ENCODE measurements at regions not wholly inside any gene's neighbourhood (a gene's known extent, or its start where the extent isn't known, plus 50 kb on each side); places are given as distances from the start of the nearest gene placed in this dataset.

GRCh38 chr5:105392122-105392709 is 1829.6 kb upstream of the NUDT12 start:
- DNase-seq = no peak

- peak; percentile 4 for DNase-seq
These were observed 1817.5 kb upstream of the NUDT12 start for GRCh38 chr5:105380126-105380525.

GRCh38 chr5:105371169-105371568 is 1808.6 kb upstream of the NUDT12 start:
- DNase-seq = no peak

- no peak for DNase-seq
These were observed 1788.0 kb upstream of the NUDT12 start for GRCh38 chr5:105350486-105351140.

- DNase-seq = no peak
These were observed 1769.0 kb upstream of the NUDT12 start for GRCh38 chr5:105331558-105331957.

GRCh38 chr5:105330185-105330584 is 1767.6 kb upstream of the NUDT12 start:
- no peak for DNase-seq

GRCh38 chr5:105304859-105305258 is 1742.3 kb upstream of the NUDT12 start:
- no peak for DNase-seq

- DNase-seq = no peak
These were observed 1726.4 kb upstream of the NUDT12 start for GRCh38 chr5:105288946-105289345.

GRCh38 chr5:105283134-105283533 is 1720.5 kb upstream of the NUDT12 start:
- no peak for DNase-seq

GRCh38 chr5:105274079-105274478 is 1711.5 kb upstream of the NUDT12 start:
- DNase-seq = no peak

- no peak for DNase-seq
These were observed 1700.9 kb upstream of the NUDT12 start for GRCh38 chr5:105263515-105263914.

- DNase-seq = no peak
These were observed 1697.1 kb upstream of the NUDT12 start for GRCh38 chr5:105259581-105260217.

GRCh38 chr5:105238561-105238960 is 1676.0 kb upstream of the NUDT12 start:
- no peak for DNase-seq

- no peak for DNase-seq
These were observed 1668.0 kb upstream of the NUDT12 start for GRCh38 chr5:105230516-105231157.

- DNase-seq = no peak
These were observed 1655.4 kb upstream of the NUDT12 start for GRCh38 chr5:105218018-105218417.

- DNase-seq = no peak
These were observed 1650.5 kb upstream of the NUDT12 start for GRCh38 chr5:105213078-105213477.

GRCh38 chr5:105207066-105207465 is 1644.5 kb upstream of the NUDT12 start:
- no peak for DNase-seq

- no peak for DNase-seq
These were observed 1634.9 kb upstream of the NUDT12 start for GRCh38 chr5:105197531-105197930.

- DNase-seq = no peak
These were observed 1633.2 kb upstream of the NUDT12 start for GRCh38 chr5:105195765-105196164.

- no peak for DNase-seq
These were observed 1610.3 kb upstream of the NUDT12 start for GRCh38 chr5:105172918-105173317.

- DNase-seq = no peak
These were observed 1606.2 kb upstream of the NUDT12 start for GRCh38 chr5:105168806-105169205.

GRCh38 chr5:105167092-105167491 is 1604.5 kb upstream of the NUDT12 start:
- DNase-seq = no peak

GRCh38 chr5:105163547-105163946 is 1601.0 kb upstream of the NUDT12 start:
- no peak for DNase-seq
